CD4-positive, alpha-beta T cell treated with Interferon gamma for 1 hour (primary cell): ENCODE measurements at regions not wholly inside any gene's neighbourhood (a gene's known extent, or its start where the extent isn't known, plus 50 kb on each side); places are given as distances from the start of the nearest gene placed in this dataset.

ENCODE experiments used
- DNase-seq: peaks from one replicate; pipeline ENCODE4 v3.0.0-alpha.2; 2020

DNA sequence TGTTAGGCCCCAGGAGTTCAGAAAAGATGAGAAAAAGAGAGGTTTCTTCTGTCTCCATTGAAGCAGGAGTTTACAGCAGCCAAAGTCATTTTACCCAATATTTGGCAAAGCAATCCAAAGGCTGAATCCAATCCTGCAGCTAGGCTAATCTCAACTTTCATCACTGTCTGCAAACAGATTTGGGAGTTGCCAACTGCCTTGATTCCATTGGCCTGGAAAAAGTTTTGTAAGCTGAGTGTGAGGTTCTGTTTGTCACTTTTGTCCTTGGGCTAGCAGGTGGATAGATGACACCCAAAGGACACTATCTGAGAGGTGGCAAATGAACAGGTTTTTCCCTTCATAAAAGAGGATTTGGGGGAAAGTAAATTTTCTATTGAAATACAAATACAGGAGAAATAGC, 56.6 kb upstream of the SETBP1 start:
- DNase-seq: no peak

DNA sequence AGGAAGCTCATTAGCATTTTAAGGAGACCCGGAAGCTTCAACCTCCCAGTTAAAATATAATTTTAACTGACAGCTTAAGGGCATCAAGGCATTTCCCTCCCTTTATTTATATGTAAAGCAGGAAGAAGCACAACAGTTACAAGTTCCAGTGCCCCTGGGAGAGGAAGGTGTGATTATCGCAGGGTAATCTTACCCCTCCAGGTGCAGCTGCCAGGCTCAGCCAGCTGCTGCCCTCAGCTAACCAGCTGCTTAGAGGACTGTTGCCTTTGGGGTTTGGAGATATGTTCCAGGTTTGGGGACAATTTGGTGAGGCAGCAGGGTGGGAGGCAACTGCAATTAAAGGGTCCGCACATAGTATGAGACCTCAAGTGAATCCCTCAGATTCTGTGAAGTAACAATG, 55.3 kb upstream of the SETBP1 start:
- DNase-seq: no peak

GRCh38 chr18:44626236-44626635, 54.5 kb upstream of the SETBP1 start:
- no peak for DNase-seq

- DNase-seq: no peak
Measured at GRCh38 chr18:44626807-44627206, 53.9 kb upstream of the SETBP1 start.

DNA sequence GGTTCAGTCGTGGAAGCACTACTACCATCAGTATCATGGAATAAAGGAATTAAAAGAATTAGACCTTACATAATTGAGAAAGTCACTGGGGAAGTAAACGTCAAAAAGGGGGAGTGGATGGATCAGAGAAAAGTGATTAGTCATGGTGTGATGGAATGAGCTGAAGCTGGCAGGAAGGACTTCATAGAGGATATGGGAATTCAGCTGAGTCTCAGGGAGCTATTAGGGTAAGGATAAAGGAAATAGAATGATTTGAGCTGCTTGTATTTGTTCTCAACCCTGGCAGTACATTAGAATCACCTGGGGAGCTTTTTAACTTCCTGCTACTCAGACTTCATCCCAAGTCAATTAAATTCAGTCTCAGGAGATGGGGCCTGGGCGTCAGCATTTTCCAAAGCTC, 53.4 kb upstream of the SETBP1 start:
- no peak for DNase-seq

- DNase-seq: no peak
Measured at GRCh38 chr18:44629406-44629805, 51.3 kb upstream of the SETBP1 start.

DNA sequence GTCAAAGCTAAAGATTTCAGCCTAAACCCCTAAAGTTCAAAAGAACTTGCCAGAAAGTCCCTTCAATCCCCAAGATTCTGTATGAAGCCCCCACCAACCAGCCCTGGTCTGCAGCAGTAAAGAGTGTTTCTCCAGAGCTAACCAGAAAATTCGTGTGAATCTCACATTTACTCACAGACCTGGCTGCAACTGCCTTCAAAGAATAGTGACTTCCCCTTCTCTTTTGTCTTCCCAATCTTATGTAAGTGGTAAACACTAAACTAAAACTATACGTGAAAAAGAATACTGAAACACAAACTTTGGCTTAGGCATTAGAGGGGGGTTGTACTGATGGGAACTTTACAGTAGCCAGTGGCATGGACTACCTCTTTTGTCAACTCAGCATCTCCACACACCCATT, 50.6 kb upstream of the SETBP1 start:
- no peak for DNase-seq
